H9 (cell line): ENCODE measurements at regions not wholly inside any gene's neighbourhood (a gene's known extent, or its start where the extent isn't known, plus 50 kb on each side); places are given as distances from the start of the nearest gene placed in this dataset.

ENCODE experiments used
- DNase-seq: peaks from one replicate; pipeline ENCODE4 v3.0.0-alpha.2; 2017
- H2AFZ ChIP-seq: one replicate; pipeline ENCODE4 v1.6.1; 2013; ENCODE audit warnings: mild to moderate bottlenecking, low read length, control low read depth, moderate library complexity
- H2AK5ac ChIP-seq: 2 replicates; pipeline ENCODE4 v1.6.1; 2013; ENCODE audit warnings: low read length, control low read depth, mixed read lengths; ENCODE audit not compliant: insufficient read length
- H2BK120ac ChIP-seq: one replicate; pipeline ENCODE4 v1.6.1; 2013; ENCODE audit warnings: low read depth, mild to moderate bottlenecking, low read length, control low read depth, inconsistent platforms; ENCODE audit not compliant: poor library complexity, severe bottlenecking
- H2BK12ac ChIP-seq: 2 replicates; pipeline ENCODE4 v1.6.1; 2013; ENCODE audit warnings: low read length, control low read depth, mixed read lengths, low read depth; ENCODE audit not compliant: insufficient read length
- H2BK15ac ChIP-seq: 2 replicates; pipeline ENCODE4 v1.6.1; 2013; ENCODE audit warnings: low read depth, low read length, control low read depth
- H2BK20ac ChIP-seq: one replicate; pipeline ENCODE4 v1.6.1; 2013; ENCODE audit warnings: low read depth, mild to moderate bottlenecking, low read length, control low read depth, inconsistent platforms; ENCODE audit not compliant: poor library complexity, severe bottlenecking
- H2BK5ac ChIP-seq: 2 replicates; pipeline ENCODE4 v1.6.1; 2013; ENCODE audit warnings: low read length, control low read depth, mixed read lengths; ENCODE audit not compliant: insufficient read length
- H3K14ac ChIP-seq: 2 replicates; pipeline ENCODE4 v1.6.1; 2013; ENCODE audit warnings: low read length, control low read depth; ENCODE audit not compliant: insufficient read depth
- H3K18ac ChIP-seq: 2 replicates; pipeline ENCODE4 v1.6.1; 2013; ENCODE audit warnings: low read depth, mild to moderate bottlenecking, mixed read lengths, low read length, control low read depth; ENCODE audit not compliant: insufficient read length
- H3K23ac ChIP-seq: 2 replicates; pipeline ENCODE4 v1.6.1; 2013; ENCODE audit warnings: low read length, control low read depth, mixed read lengths, low read depth; ENCODE audit not compliant: insufficient read length
- H3K23me2 ChIP-seq: 2 replicates; pipeline ENCODE4 v1.6.1; 2013; ENCODE audit warnings: low read depth, mild to moderate bottlenecking, mixed read lengths, low read length, control low read depth; ENCODE audit not compliant: insufficient read length, poor library complexity, severe bottlenecking
- H3K27ac ChIP-seq: 2 replicates; pipeline ENCODE4 v1.5.1; 2013; ENCODE audit warnings: low read length, control low read depth, mixed read lengths, low read depth; ENCODE audit not compliant: insufficient read length
- H3K27me3 ChIP-seq: 2 replicates; pipeline ENCODE4 v1.6.1; 2013; ENCODE audit warnings: low read length, control low read depth, inconsistent platforms; ENCODE audit not compliant: insufficient read depth
- H3K4ac ChIP-seq: 2 replicates; pipeline ENCODE4 v1.6.1; 2013; ENCODE audit warnings: low read depth, mild to moderate bottlenecking, control low read depth, inconsistent platforms, low read length, moderate library complexity
- H3K4me1 ChIP-seq: 2 replicates; pipeline ENCODE4 v1.6.1; 2013; ENCODE audit warnings: low read length, control low read depth, inconsistent platforms; ENCODE audit not compliant: insufficient read depth
- H3K4me2 ChIP-seq: 2 replicates; pipeline ENCODE4 v1.6.1; 2013; ENCODE audit warnings: low read length, control low read depth, mixed read lengths; ENCODE audit not compliant: insufficient read length, insufficient read depth
- H3K56ac ChIP-seq: 2 replicates; pipeline ENCODE4 v1.6.1; 2013; ENCODE audit warnings: low read depth, mild to moderate bottlenecking, mixed read lengths, low read length, control low read depth; ENCODE audit not compliant: insufficient read length
- H3K79me1 ChIP-seq: 2 replicates; pipeline ENCODE4 v1.6.1; 2013; ENCODE audit warnings: low read depth, mild to moderate bottlenecking, moderate library complexity, low read length, control low read depth, inconsistent platforms; ENCODE audit not compliant: insufficient read depth, poor library complexity, severe bottlenecking
- H3K79me2 ChIP-seq: 2 replicates; pipeline ENCODE4 v1.6.1; 2013; ENCODE audit warnings: low read length, control low read depth, inconsistent platforms; ENCODE audit not compliant: insufficient read depth
- H3K9ac ChIP-seq: 2 replicates; pipeline ENCODE4 v1.6.1; 2013; ENCODE audit warnings: low read length, control low read depth, mixed read lengths; ENCODE audit not compliant: insufficient read length; ENCODE audit errors: extremely low read depth
- H3K9me3 ChIP-seq: one replicate; pipeline ENCODE4 v1.6.1; 2013; ENCODE audit warnings: low read depth, low read length, inconsistent platforms; ENCODE audit not compliant: control insufficient read depth
- H3T11ph ChIP-seq: one replicate; pipeline ENCODE4 v1.6.1; 2013; ENCODE audit warnings: mild to moderate bottlenecking, low read length, control low read depth, inconsistent platforms
- H4K20me1 ChIP-seq: one replicate; pipeline ENCODE4 v1.6.1; 2013; ENCODE audit not compliant: control insufficient read depth, insufficient read length, insufficient read depth
- H4K5ac ChIP-seq: 2 replicates; pipeline ENCODE4 v1.6.1; 2013; ENCODE audit warnings: low read depth, mild to moderate bottlenecking, mixed read lengths, low read length, control low read depth; ENCODE audit not compliant: insufficient read length
- H4K8ac ChIP-seq: replicated peaks from 2 replicates; pipeline ENCODE4 v1.6.1; 2013; ENCODE audit warnings: low read length, control low read depth, mixed read lengths, low read depth; ENCODE audit not compliant: insufficient read length
- H4K91ac ChIP-seq: 2 replicates; pipeline ENCODE4 v1.6.1; 2013; ENCODE audit warnings: low read depth, mild to moderate bottlenecking, moderate library complexity, mixed read lengths, low read length, control low read depth; ENCODE audit not compliant: insufficient read length
- H3K27ac Mint-ChIP-seq, 3 experiments: 2 replicates in 2 of 3; 3 replicates in 1 of 3; pipeline ENCODE4 v1.8.0; 2020 to 2021; ENCODE audit warnings: mixed read lengths in 3 of 3, mild to moderate bottlenecking in 1 of 3, moderate library complexity in 1 of 3
- H3K27me3 Mint-ChIP-seq: 2 replicates; pipeline ENCODE4 v1.8.0; 2021; ENCODE audit warnings: low read depth, mild to moderate bottlenecking, moderate library complexity, mixed read lengths
- H3K36me3 Mint-ChIP-seq, 3 experiments: 2 replicates in 2 of 3; 3 replicates in 1 of 3; pipeline ENCODE4 v1.8.0; 2020 to 2021; ENCODE audit warnings: low read depth in 3 of 3, mixed read lengths in 3 of 3; ENCODE audit not compliant: insufficient read depth in 1 of 3
- H3K4me1 Mint-ChIP-seq, 2 experiments: 2 replicates each; pipeline ENCODE4 v1.8.0; 2020; ENCODE audit warnings: mixed read lengths in 2 of 2
- H3K4me3 Mint-ChIP-seq, 2 experiments: 2 replicates in 1 of 2; 3 replicates in 1 of 2; pipeline ENCODE4 v1.8.0; 2020 to 2021; ENCODE audit warnings: mild to moderate bottlenecking in 2 of 2, mixed read lengths in 2 of 2, moderate library complexity in 1 of 2
- H3K9me3 Mint-ChIP-seq, 2 experiments: 2 replicates in 1 of 2; 3 replicates in 1 of 2; pipeline ENCODE4 v1.8.0; 2020; ENCODE audit warnings: mild to moderate bottlenecking in 2 of 2, mixed read lengths in 2 of 2, moderate library complexity in 1 of 2
- WGBS: extraction: QIAGEN DNeasy Blood & Tissue Kit; methylation state at CpG from one replicate; pipeline ENCODE4 v1.1.7; 2013; ENCODE audit warnings: missing lambda C conversion rate, low lambda C conversion rate, mixed read lengths; ENCODE audit not compliant: insufficient read length; ENCODE audit errors: extremely low coverage; 5-methylcytosine and 5-hydroxymethylcytosine counted together
- TF ChIP-seq, protein P1 (sequence below): fragments of 200-600 bp; sonication (generic); conservative IDR thresholded peaks from 3 replicates; pipeline ENCODE4 v1.8.0; 2021; ENCODE audit warnings: antibody characterized with exemption, mild to moderate bottlenecking

DNA sequence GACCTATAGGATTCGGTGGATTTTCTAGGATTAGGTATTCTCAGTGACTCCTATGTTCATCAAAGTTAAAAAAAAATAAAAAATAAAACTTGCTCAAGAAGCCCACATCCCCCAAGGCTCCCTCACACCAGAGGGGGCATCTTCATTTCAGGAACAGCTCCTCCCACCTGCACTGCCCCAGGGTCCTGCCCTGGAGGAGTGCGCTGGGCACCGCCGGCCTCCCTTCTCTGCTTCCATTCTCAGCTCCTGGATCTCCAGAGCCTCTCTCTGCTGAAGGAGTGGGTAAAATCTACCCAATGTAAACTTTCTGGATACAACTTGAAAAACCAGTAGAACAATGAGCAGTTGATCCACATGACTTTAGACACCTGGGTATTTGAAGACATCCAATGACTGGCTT, 359.8 kb upstream of the IRX4 start:
- H2AFZ ChIP-seq = no peak overlapping the region
- no CpG with 5 or more reads among the region's 4 CpGs for WGBS
- H2BK15ac ChIP-seq = no peak overlapping the region
- Mint-ChIP-seq H3K27me3 (no peaks in the 10 kb centered on the region), H3K9me3 (peaks cover 8 to 10% of the 10 kb centered on the region in 2 experiments), H3K27ac (no peak overlapping the region), H3K4me3 (no peak overlapping the region), H3K36me3 (peaks cover 0 to 8% (median 2%) of the 10 kb centered on the region in 3 experiments; a peak in 1 of 7 replicates), H3K4me1 (no peaks in the 10 kb centered on the region)
- H2AK5ac ChIP-seq = no peak overlapping the region
- no peak overlapping the region for H3K14ac ChIP-seq
- no peak overlapping the region for H4K8ac ChIP-seq
- no peaks in the 10 kb centered on the region for H3K4me1 ChIP-seq
- H4K91ac ChIP-seq = no peak overlapping the region
- no peaks in the 10 kb centered on the region for H3K23me2 ChIP-seq
- no peak overlapping the region for H3K56ac ChIP-seq
- H3K18ac ChIP-seq = no peak overlapping the region
- H3K23ac ChIP-seq = no peak overlapping the region
- no peak overlapping the region for H2BK20ac ChIP-seq
- H3K4me2 ChIP-seq = no peak overlapping the region
- no peak overlapping the region for H3T11ph ChIP-seq
- H3K4ac ChIP-seq = no peak overlapping the region
- no peak overlapping the region for H2BK120ac ChIP-seq
- H3K9me3 ChIP-seq = no peaks in the 10 kb centered on the region
- H2BK5ac ChIP-seq = no peak overlapping the region
- H3K9ac ChIP-seq = no peak overlapping the region
- H4K5ac ChIP-seq = no peak overlapping the region
- no peaks in the 10 kb centered on the region for H4K20me1 ChIP-seq
- TF ChIP-seq, protein P1, sequence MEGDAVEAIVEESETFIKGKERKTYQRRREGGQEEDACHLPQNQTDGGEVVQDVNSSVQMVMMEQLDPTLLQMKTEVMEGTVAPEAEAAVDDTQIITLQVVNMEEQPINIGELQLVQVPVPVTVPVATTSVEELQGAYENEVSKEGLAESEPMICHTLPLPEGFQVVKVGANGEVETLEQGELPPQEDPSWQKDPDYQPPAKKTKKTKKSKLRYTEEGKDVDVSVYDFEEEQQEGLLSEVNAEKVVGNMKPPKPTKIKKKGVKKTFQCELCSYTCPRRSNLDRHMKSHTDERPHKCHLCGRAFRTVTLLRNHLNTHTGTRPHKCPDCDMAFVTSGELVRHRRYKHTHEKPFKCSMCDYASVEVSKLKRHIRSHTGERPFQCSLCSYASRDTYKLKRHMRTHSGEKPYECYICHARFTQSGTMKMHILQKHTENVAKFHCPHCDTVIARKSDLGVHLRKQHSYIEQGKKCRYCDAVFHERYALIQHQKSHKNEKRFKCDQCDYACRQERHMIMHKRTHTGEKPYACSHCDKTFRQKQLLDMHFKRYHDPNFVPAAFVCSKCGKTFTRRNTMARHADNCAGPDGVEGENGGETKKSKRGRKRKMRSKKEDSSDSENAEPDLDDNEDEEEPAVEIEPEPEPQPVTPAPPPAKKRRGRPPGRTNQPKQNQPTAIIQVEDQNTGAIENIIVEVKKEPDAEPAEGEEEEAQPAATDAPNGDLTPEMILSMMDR = no peak
- no peak overlapping the region for H2BK12ac ChIP-seq
- no peak overlapping the region for H3K27ac ChIP-seq
- H3K79me2 ChIP-seq = no peaks in the 10 kb centered on the region
- H3K79me1 ChIP-seq = no peaks in the 10 kb centered on the region
- H3K27me3 ChIP-seq = no peaks in the 10 kb centered on the region
- no peak for DNase-seq
